Body of pancreas (tissue), 4 donors: ENCODE measurements at regions not wholly inside any gene's neighbourhood (a gene's known extent, or its start where the extent isn't known, plus 50 kb on each side); places are given as distances from the start of the nearest gene placed in this dataset.

Experiments used
- POLR2A ChIP-seq, 3 donors: fragments of 450-650 bp; IDR thresholded peaks; one replicate each; pipeline ENCODE4 v1.6.1; 2016; ENCODE audit warnings: antibody characterized with exemption in 3 of 3, mild to moderate bottlenecking in 2 of 3
- TF ChIP-seq, protein P1 (sequence below), 7 experiments: fragments of 450-650 bp in 4 of 7; fragments of 200-600 bp in 3 of 7; sonication (generic) in 3 of 7; IDR thresholded peaks; one replicate each; pipeline ENCODE4 v1.5.1; 2016 to 2019; ENCODE audit warnings: antibody characterized with exemption in 7 of 7

DNA sequence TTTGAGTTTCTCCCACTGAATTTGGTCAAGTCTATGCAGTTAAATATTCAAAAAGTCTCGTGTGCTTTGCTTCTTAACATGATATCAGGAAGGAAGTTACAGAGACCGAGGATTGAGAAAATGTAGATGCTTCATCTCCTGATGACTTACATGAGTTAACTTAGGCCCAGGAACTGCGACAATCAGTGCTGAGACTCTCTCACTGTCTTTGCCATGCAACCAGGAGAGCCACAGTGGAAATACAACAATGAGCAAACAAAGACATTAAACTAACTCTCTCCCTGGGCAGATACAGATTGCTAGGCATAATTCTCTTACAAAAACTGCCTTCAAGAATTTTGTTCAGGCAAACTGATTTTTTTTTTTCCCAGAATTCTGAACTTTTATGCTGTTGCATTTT, 440.6 kb upstream of the EPHA7 start:
- TF ChIP-seq, protein P1, sequence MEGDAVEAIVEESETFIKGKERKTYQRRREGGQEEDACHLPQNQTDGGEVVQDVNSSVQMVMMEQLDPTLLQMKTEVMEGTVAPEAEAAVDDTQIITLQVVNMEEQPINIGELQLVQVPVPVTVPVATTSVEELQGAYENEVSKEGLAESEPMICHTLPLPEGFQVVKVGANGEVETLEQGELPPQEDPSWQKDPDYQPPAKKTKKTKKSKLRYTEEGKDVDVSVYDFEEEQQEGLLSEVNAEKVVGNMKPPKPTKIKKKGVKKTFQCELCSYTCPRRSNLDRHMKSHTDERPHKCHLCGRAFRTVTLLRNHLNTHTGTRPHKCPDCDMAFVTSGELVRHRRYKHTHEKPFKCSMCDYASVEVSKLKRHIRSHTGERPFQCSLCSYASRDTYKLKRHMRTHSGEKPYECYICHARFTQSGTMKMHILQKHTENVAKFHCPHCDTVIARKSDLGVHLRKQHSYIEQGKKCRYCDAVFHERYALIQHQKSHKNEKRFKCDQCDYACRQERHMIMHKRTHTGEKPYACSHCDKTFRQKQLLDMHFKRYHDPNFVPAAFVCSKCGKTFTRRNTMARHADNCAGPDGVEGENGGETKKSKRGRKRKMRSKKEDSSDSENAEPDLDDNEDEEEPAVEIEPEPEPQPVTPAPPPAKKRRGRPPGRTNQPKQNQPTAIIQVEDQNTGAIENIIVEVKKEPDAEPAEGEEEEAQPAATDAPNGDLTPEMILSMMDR (IDR thresholded peaks at IDR 0.05): no peak
- TF ChIP-seq POLR2A (IDR thresholded peaks at IDR 0.05): no peak
